Stimulated activated memory B cell treated with anti-CD40 and anti-IgM and Interleukin-4, amounts not matched to agents 10 μg/mL and 1 μg/mL and 100 μg/mL, for 72 hours (primary cell): ENCODE measurements at regions not wholly inside any gene's neighbourhood (a gene's known extent, or its start where the extent isn't known, plus 50 kb on each side); places are given as distances from the start of the nearest gene placed in this dataset.
"Not testable (repeated sequence)": the region's sequence is repeated elsewhere in the genome, so short reads cannot be mapped to it uniquely, and the experiment has no call there.

Source experiments
- ATAC-seq: fragments of 150-1000 bp; cut with Tn5 transposase; 2 replicates; pipeline ENCODE4 v1.10.0; 2021
- H3K27ac Mint-ChIP-seq: one replicate; pipeline ENCODE4 v1.8.0; 2022; ENCODE audit warnings: mild to moderate bottlenecking, mixed read lengths
- H3K27me3 Mint-ChIP-seq: one replicate; pipeline ENCODE4 v1.8.0; 2022; ENCODE audit warnings: mixed read lengths
- H3K36me3 Mint-ChIP-seq: one replicate; pipeline ENCODE4 v1.8.0; 2022; ENCODE audit warnings: mixed read lengths
- H3K4me1 Mint-ChIP-seq: one replicate; pipeline ENCODE4 v1.8.0; 2022; ENCODE audit warnings: mixed read lengths
- H3K4me3 Mint-ChIP-seq: one replicate; pipeline ENCODE4 v1.8.0; 2022; ENCODE audit warnings: mild to moderate bottlenecking, moderate library complexity, mixed read lengths
- H3K9me3 Mint-ChIP-seq: one replicate; pipeline ENCODE4 v1.8.0; 2022; ENCODE audit warnings: mixed read lengths

- no peaks in the 10 kb centered on the region for H3K4me1 Mint-ChIP-seq
- no peaks in the 10 kb centered on the region for H3K27me3 Mint-ChIP-seq
- no peak for ATAC-seq
- no peak overlapping the region for H3K4me3 Mint-ChIP-seq
- no peak overlapping the region for H3K27ac Mint-ChIP-seq
- H3K9me3 Mint-ChIP-seq, result peaks cover 6% of the 10 kb centered on the region
- H3K36me3 Mint-ChIP-seq, result no peaks in the 10 kb centered on the region
Observed at GRCh38 chr4:126762663-126763247, 870.0 kb upstream of the INTU start.

- Mint-ChIP-seq H3K27ac (no peak overlapping the region), H3K4me1 (no peaks in the 10 kb centered on the region), H3K9me3 (peaks cover 6% of the 10 kb centered on the region), H3K36me3 (no peaks in the 10 kb centered on the region), H3K27me3 (no peaks in the 10 kb centered on the region), H3K4me3 (no peak overlapping the region)
- no peak for ATAC-seq
Observed at GRCh38 chr4:126766241-126766640, 866.5 kb upstream of the INTU start.

DNA sequence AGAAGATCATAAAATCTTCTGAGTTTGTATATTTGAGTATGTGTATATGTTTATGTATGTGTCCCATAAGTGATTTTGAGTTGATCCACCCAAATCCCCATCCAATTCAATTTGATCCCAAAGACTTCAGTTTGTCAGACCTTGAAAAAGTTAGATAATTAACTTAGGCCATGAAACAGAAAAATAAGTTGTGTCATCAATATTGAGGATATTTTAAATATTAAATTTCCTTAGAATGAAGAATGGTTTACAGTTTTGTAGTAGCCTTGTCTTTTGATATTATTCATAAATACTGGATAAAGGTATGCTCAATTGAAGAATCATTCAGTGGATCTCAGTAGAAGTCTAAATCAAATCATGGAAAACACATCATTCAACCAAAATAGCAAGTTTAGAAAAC lies 864.4 kb upstream of the INTU start:
- no peak for ATAC-seq
- H3K4me1 Mint-ChIP-seq, result no peaks in the 10 kb centered on the region
- H3K27me3 Mint-ChIP-seq, result no peaks in the 10 kb centered on the region
- no peak overlapping the region for H3K27ac Mint-ChIP-seq
- H3K36me3 Mint-ChIP-seq, result no peaks in the 10 kb centered on the region
- H3K4me3 Mint-ChIP-seq, result no peak overlapping the region
- peaks cover under 1% of the 10 kb centered on the region for H3K9me3 Mint-ChIP-seq

DNA sequence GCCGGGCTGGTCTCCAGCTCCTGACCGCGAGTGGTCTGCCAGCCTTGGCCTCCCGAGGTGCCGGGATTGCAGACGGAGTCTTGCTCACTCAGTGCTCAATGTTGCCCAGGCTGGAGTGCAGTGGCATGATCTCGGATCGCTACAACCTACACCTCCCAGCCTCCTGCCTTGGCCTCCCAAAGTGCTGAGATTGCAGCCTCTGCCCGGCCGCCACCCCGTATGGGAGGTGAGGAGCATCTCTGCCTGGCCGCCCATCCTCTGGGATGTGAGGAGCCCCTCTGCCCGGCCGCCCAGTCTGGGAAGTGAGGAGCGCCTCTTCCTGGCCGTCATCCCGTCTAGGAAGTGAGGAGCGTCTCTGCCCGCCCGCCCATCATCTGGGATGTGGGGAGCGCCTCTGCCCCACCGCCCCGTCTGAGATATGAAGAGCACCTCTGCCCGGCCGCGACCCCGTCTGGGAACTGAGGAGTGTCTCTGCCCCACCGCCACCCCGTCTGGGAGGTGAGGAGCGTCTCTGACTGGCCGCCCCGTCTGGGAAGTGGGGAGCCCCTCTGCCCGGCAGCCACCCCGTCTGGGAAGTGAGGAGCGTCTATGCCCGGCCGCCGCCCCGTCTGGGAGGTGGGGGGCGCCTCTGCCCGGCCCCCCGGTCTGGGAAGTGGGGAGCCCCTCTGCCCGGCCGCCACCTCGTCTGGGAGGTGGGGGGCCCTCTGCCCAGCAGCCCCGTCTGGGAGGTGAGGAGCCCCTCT lies 861.8 kb upstream of the INTU start:
- not testable (repeated sequence) for ATAC-seq, H3K36me3 Mint-ChIP-seq, H3K27me3 Mint-ChIP-seq, H3K4me1 Mint-ChIP-seq, H3K9me3 Mint-ChIP-seq, H3K27ac Mint-ChIP-seq, H3K4me3 Mint-ChIP-seq

- H3K4me1 Mint-ChIP-seq, H3K27me3 Mint-ChIP-seq, H3K36me3 Mint-ChIP-seq, H3K9me3 Mint-ChIP-seq, ATAC-seq, H3K27ac Mint-ChIP-seq, H3K4me3 Mint-ChIP-seq: not testable (repeated sequence)
Observed at GRCh38 chr4:126771618-126772017, 861.1 kb upstream of the INTU start.

DNA sequence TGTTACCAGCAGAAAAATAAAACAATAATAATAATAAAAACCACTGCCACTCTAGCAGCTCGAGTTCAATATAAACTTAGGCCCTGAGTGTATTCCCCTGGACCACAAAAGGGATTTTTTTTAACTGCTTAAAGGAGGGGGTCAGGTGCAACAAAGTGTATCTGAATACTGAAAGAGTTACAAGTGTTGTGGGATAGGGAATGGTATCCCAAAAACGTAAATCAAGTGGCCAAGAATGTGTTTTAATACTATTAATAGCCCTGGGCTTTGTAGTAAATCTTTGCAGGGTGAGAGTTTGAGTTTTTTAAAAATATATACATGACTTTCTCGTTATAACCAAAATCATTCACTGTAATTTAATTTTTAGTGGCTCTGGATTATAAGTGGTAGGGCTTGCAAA lies 860.1 kb upstream of the INTU start:
- Mint-ChIP-seq H3K4me3 (no peak overlapping the region), H3K27ac (no peak overlapping the region), H3K9me3 (peaks cover 4% of the 10 kb centered on the region), H3K36me3 (no peaks in the 10 kb centered on the region), H3K4me1 (no peaks in the 10 kb centered on the region), H3K27me3 (no peaks in the 10 kb centered on the region)
- ATAC-seq, result no peak

DNA sequence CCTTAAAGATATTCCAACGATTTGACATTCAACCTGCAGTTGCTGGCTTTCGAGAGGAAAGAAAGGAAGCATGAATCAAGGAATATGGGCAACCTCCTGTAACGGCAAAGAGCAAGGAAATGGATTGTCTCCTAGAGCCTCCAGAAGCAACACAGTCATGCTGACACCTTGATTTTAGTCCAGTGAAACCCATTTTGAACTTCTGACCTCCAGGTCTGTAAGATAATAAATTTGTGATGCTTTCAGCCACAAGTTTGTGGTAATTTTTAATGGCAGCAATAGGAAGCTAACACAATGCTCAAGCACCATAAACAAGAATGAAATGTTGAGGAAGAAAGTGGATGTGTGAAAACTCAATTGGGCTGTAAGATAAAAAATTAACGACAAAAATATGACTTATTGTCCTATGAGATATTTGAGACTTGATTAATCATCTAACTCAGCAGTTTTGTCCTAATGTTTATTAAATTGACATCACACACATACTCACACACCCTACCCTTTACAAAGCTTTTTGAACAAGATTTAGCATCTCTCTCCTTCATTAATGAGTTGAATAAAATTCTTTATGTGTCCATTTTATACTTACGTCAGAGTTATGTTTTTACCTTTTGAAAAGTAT lies 857.2 kb upstream of the INTU start:
- Mint-ChIP-seq H3K4me3 (no peak overlapping the region), H3K4me1 (no peaks in the 10 kb centered on the region), H3K36me3 (no peaks in the 10 kb centered on the region), H3K27ac (no peak overlapping the region), H3K27me3 (no peaks in the 10 kb centered on the region), H3K9me3 (peaks cover 4% of the 10 kb centered on the region)
- no peak for ATAC-seq

- H3K27me3 Mint-ChIP-seq, result no peaks in the 10 kb centered on the region
- H3K4me1 Mint-ChIP-seq, result no peaks in the 10 kb centered on the region
- no peak for ATAC-seq
- H3K27ac Mint-ChIP-seq, result no peak overlapping the region
- H3K9me3 Mint-ChIP-seq, result peaks cover 4% of the 10 kb centered on the region
- no peaks in the 10 kb centered on the region for H3K36me3 Mint-ChIP-seq
- H3K4me3 Mint-ChIP-seq, result no peak overlapping the region
Observed at GRCh38 chr4:126776361-126776760, 856.4 kb upstream of the INTU start.

GRCh38 chr4:126777649-126778048 lies 855.1 kb upstream of the INTU start:
- no peak overlapping the region for H3K27ac Mint-ChIP-seq
- H3K27me3 Mint-ChIP-seq, result no peaks in the 10 kb centered on the region
- no peaks in the 10 kb centered on the region for H3K36me3 Mint-ChIP-seq
- H3K9me3 Mint-ChIP-seq, result peaks cover 4% of the 10 kb centered on the region
- no peak overlapping the region for H3K4me3 Mint-ChIP-seq
- no peak for ATAC-seq
- H3K4me1 Mint-ChIP-seq, result no peaks in the 10 kb centered on the region

GRCh38 chr4:126778348-126778747 lies 854.4 kb upstream of the INTU start:
- Mint-ChIP-seq H3K4me3 (no peak overlapping the region), H3K27ac (no peak overlapping the region), H3K9me3 (peaks cover 4% of the 10 kb centered on the region), H3K36me3 (no peaks in the 10 kb centered on the region), H3K27me3 (no peaks in the 10 kb centered on the region), H3K4me1 (no peaks in the 10 kb centered on the region)
- ATAC-seq, result no peak

DNA sequence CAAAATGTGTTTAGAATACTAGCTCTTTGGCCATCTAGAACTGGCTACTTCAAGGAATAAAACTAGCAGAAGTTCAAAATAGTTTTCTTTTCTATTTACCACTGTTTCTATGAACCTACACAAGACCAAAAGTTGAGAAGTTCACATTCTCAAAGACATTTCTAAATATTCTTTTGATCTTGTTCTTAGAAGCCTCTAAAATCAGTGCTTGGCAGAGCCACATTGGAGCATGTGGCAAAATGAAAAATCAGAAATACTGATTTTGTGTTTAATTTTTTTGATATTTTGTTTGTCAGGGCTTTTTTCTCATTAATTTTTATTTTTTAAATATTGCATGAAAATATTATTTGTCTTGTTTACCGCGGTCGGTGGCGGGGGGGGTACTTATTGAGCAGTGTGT lies 853.8 kb upstream of the INTU start:
- Mint-ChIP-seq H3K9me3 (peaks cover 4% of the 10 kb centered on the region), H3K4me3 (no peak overlapping the region), H3K27me3 (no peaks in the 10 kb centered on the region), H3K4me1 (no peaks in the 10 kb centered on the region), H3K36me3 (no peaks in the 10 kb centered on the region), H3K27ac (no peak overlapping the region)
- no peak for ATAC-seq

GRCh38 chr4:126779436-126780166 lies 853.2 kb upstream of the INTU start:
- ATAC-seq, result no peak
- Mint-ChIP-seq H3K27me3 (no peaks in the 10 kb centered on the region), H3K4me1 (no peaks in the 10 kb centered on the region), H3K9me3 (peaks cover 4% of the 10 kb centered on the region), H3K27ac (no peak overlapping the region), H3K4me3 (no peak overlapping the region), H3K36me3 (no peaks in the 10 kb centered on the region)

- Mint-ChIP-seq H3K9me3 (peaks cover 5% of the 10 kb centered on the region), H3K4me3 (no peak overlapping the region), H3K4me1 (no peaks in the 10 kb centered on the region), H3K27ac (no peak overlapping the region), H3K36me3 (no peaks in the 10 kb centered on the region), H3K27me3 (no peaks in the 10 kb centered on the region)
- no peak for ATAC-seq
Observed at GRCh38 chr4:126783191-126783590, 849.6 kb upstream of the INTU start.

- ATAC-seq, result no peak
- Mint-ChIP-seq H3K27me3 (no peaks in the 10 kb centered on the region), H3K4me1 (no peaks in the 10 kb centered on the region), H3K4me3 (no peak overlapping the region), H3K9me3 (peaks cover 5% of the 10 kb centered on the region), H3K27ac (no peak overlapping the region), H3K36me3 (no peaks in the 10 kb centered on the region)
Observed at GRCh38 chr4:126784966-126785580, 847.7 kb upstream of the INTU start.

- no peak for ATAC-seq
- H3K4me3 Mint-ChIP-seq, result no peak overlapping the region
- no peaks in the 10 kb centered on the region for H3K36me3 Mint-ChIP-seq
- no peaks in the 10 kb centered on the region for H3K4me1 Mint-ChIP-seq
- no peak overlapping the region for H3K27ac Mint-ChIP-seq
- peaks cover 5% of the 10 kb centered on the region for H3K9me3 Mint-ChIP-seq
- no peaks in the 10 kb centered on the region for H3K27me3 Mint-ChIP-seq
Observed at GRCh38 chr4:126790633-126791032, 842.1 kb upstream of the INTU start.
